Caco-2 (cell line): ENCODE measurements at regions not wholly inside any gene's neighbourhood (a gene's known extent, or its start where the extent isn't known, plus 50 kb on each side); places are given as distances from the start of the nearest gene placed in this dataset.

Source experiments
- BruUV-seq: library from RNA; stranded (reverse); fragments of 400-500 nt; replicated peaks from 2 replicates; lab custom pipeline; 2021; lab: Mats Ljungman, UMichigan
- CTCF ChIA-PET: fragments of 300-600 bp; sonication (Branson Sonifier 250); formaldehyde crosslinking; loops from one replicate; lab custom pipeline; 2022; ENCODE audit warnings: antibody characterized with exemption; lab: Charles Lee
- POLR2A ChIA-PET: fragments of 300-600 bp; sonication (Branson Sonifier 250); formaldehyde crosslinking; loops from one replicate; lab custom pipeline; 2022; ENCODE audit warnings: antibody characterized with exemption; lab: Charles Lee
- DNase-seq, 2 experiments: peaks; one replicate each; pipeline versions ENCODE4 v3.0.0 to v3.0.0-alpha.2; 2020 to 2022
- H3K27me3 ChIP-seq: replicated peaks from 2 replicates; pipeline ENCODE4 v1.6.0; 2011; ENCODE audit warnings: low read length; ENCODE audit not compliant: control insufficient read depth, insufficient read depth
- H3K36me3 ChIP-seq: 2 replicates; pipeline ENCODE4 v1.5.1; 2011; ENCODE audit warnings: low read length; ENCODE audit not compliant: control insufficient read depth, insufficient read depth
- H3K4me1 ChIP-seq: fragments of 250-450 bp; sonication (Bioruptor Pico); 2 replicates; pipeline ENCODE4 v1.5.1; 2020; ENCODE audit warnings: mild to moderate bottlenecking
- H3K4me3 ChIP-seq: 2 replicates; pipeline ENCODE4 v1.5.1; 2011; ENCODE audit warnings: low read depth, mild to moderate bottlenecking, control low read depth, low read length
- H3K9me3 ChIP-seq: fragments of 250-450 bp; sonication (Bioruptor Pico); 2 replicates; pipeline ENCODE4 v1.5.1; 2020; ENCODE audit warnings: mild to moderate bottlenecking, moderate library complexity
- H3K27ac Mint-ChIP-seq: one replicate; pipeline ENCODE4 v1.8.0; 2022; ENCODE audit warnings: mixed read lengths; ENCODE audit not compliant: unreplicated experiment
- H3K27me3 Mint-ChIP-seq: one replicate; pipeline ENCODE4 v1.8.0; 2022; ENCODE audit warnings: mixed read lengths; ENCODE audit not compliant: insufficient read depth, unreplicated experiment
- H3K36me3 Mint-ChIP-seq: one replicate; pipeline ENCODE4 v1.8.0; 2022; ENCODE audit warnings: mild to moderate bottlenecking, mixed read lengths; ENCODE audit not compliant: insufficient read depth, unreplicated experiment
- H3K4me1 Mint-ChIP-seq: one replicate; pipeline ENCODE4 v1.8.0; 2022; ENCODE audit warnings: low read depth, mixed read lengths; ENCODE audit not compliant: unreplicated experiment
- H3K4me3 Mint-ChIP-seq: one replicate; pipeline ENCODE4 v1.8.0; 2022; ENCODE audit warnings: mild to moderate bottlenecking, moderate library complexity, mixed read lengths; ENCODE audit not compliant: unreplicated experiment
- H3K9me3 Mint-ChIP-seq: one replicate; pipeline ENCODE4 v1.8.0; 2022; ENCODE audit warnings: mixed read lengths; ENCODE audit not compliant: unreplicated experiment
- CTCF ChIP-seq, 2 experiments: fragments of 200-600 bp in 1 of 2; IDR thresholded peaks; 1 replicate in 1 of 2; 2 replicates in 1 of 2; pipeline versions ENCODE4 v1.5.1 to v1.8.0; 2011 to 2022; ENCODE audit warnings: antibody characterized with exemption in 1 of 2, control low read depth in 1 of 2, inconsistent platforms in 1 of 2, low read depth in 1 of 2, low read length in 1 of 2, mild to moderate bottlenecking in 1 of 2, moderate library complexity in 1 of 2; ENCODE audit not compliant: insufficient read depth in 1 of 2, severe bottlenecking in 1 of 2, unreplicated experiment in 1 of 2
- intact Hi-C: fragments of 100-400 bp; cut with micrococcal nuclease; formaldehyde crosslinking; loops from one replicate; pipeline ENCODE4 v1.10.0; 2022; ENCODE audit not compliant: unreplicated experiment

- Mint-ChIP-seq H3K9me3 (no peaks in the 10 kb centered on the region), H3K27ac (no peak overlapping the region), H3K4me1 (no peaks in the 10 kb centered on the region), H3K27me3 (peaks cover 5% of the 10 kb centered on the region), H3K36me3 (no peaks in the 10 kb centered on the region), H3K4me3 (no peak overlapping the region)
- no peak overlapping the region for H3K4me3 ChIP-seq
- H3K4me1 ChIP-seq, result no peaks in the 10 kb centered on the region
- DNase-seq, result no peak
- BruUV-seq, result no TSS peak
- ChIA-PET CTCF (no interaction called here), POLR2A (no interaction called here)
- no peaks in the 10 kb centered on the region for H3K36me3 ChIP-seq
- intact Hi-C loops, result no loop called here
- H3K27me3 ChIP-seq, result no peaks in the 10 kb centered on the region
- TF ChIP-seq CTCF (IDR thresholded peaks at IDR 0.05; ENCODE audit: insufficient read depth in 1 of 2, low read depth in 1 of 2, low read length in 1 of 2, severe bottlenecking in 1 of 2, unreplicated experiment in 1 of 2), result no peak
- H3K9me3 ChIP-seq, result no peaks in the 10 kb centered on the region
Measured at GRCh38 chr9:86708918-86709835, 238.1 kb downstream of the GAS1 start.

- intact Hi-C loops, result no loop called here
- Histone ChIP-seq H3K36me3 (no peaks in the 10 kb centered on the region), H3K9me3 (no peaks in the 10 kb centered on the region), H3K27me3 (no peaks in the 10 kb centered on the region), H3K4me1 (no peaks in the 10 kb centered on the region), H3K4me3 (no peak overlapping the region)
- no peak for TF ChIP-seq CTCF (IDR thresholded peaks at IDR 0.05; ENCODE audit: insufficient read depth in 1 of 2, low read depth in 1 of 2, low read length in 1 of 2, severe bottlenecking in 1 of 2, unreplicated experiment in 1 of 2)
- CTCF ChIA-PET, result no interaction called here
- H3K9me3 Mint-ChIP-seq, result no peaks in the 10 kb centered on the region
- no peak overlapping the region for H3K27ac Mint-ChIP-seq
- DNase-seq, result no peak
- POLR2A ChIA-PET, result no interaction called here
- no peaks in the 10 kb centered on the region for H3K4me1 Mint-ChIP-seq
- H3K27me3 Mint-ChIP-seq, result peaks cover 5% of the 10 kb centered on the region
- no peaks in the 10 kb centered on the region for H3K36me3 Mint-ChIP-seq
- H3K4me3 Mint-ChIP-seq, result no peak overlapping the region
- BruUV-seq, result no TSS peak
Measured at GRCh38 chr9:86707932-86708510, 239.3 kb downstream of the GAS1 start.

GRCh38 chr9:86706391-86706790 lies 240.9 kb downstream of the GAS1 start:
- H3K36me3 Mint-ChIP-seq, result no peaks in the 10 kb centered on the region
- POLR2A ChIA-PET, result no interaction called here
- CTCF ChIA-PET, result no interaction called here

More at GRCh38 chr9:86706391-86706790, 240.9 kb downstream of the GAS1 start:
- H3K4me3 Mint-ChIP-seq, result no peak overlapping the region
- no peaks in the 10 kb centered on the region for H3K9me3 ChIP-seq
- no peaks in the 10 kb centered on the region for H3K4me1 ChIP-seq
- no peak overlapping the region for H3K4me3 ChIP-seq
- no peak overlapping the region for H3K27ac Mint-ChIP-seq
- no TSS peak for BruUV-seq
- H3K36me3 ChIP-seq, result no peaks in the 10 kb centered on the region
- H3K27me3 ChIP-seq, result no peaks in the 10 kb centered on the region
- no peaks in the 10 kb centered on the region for H3K4me1 Mint-ChIP-seq
- intact Hi-C loops, result no loop called here
- TF ChIP-seq CTCF (IDR thresholded peaks at IDR 0.05; ENCODE audit: insufficient read depth in 1 of 2, low read depth in 1 of 2, low read length in 1 of 2, severe bottlenecking in 1 of 2, unreplicated experiment in 1 of 2), result no peak
- H3K9me3 Mint-ChIP-seq, result no peaks in the 10 kb centered on the region
- peaks cover 5% of the 10 kb centered on the region for H3K27me3 Mint-ChIP-seq
- DNase-seq, result no peak
